ENCODE measurements at regions not wholly inside any gene's neighbourhood (a gene's known extent, or its start where the extent isn't known, plus 50 kb on each side); places are given as distances from the start of the nearest gene placed in this dataset.
"Not testable (repeated sequence)": the region's sequence is repeated elsewhere in the genome, so short reads cannot be mapped to it uniquely, and the experiment has no call there.

DNA sequence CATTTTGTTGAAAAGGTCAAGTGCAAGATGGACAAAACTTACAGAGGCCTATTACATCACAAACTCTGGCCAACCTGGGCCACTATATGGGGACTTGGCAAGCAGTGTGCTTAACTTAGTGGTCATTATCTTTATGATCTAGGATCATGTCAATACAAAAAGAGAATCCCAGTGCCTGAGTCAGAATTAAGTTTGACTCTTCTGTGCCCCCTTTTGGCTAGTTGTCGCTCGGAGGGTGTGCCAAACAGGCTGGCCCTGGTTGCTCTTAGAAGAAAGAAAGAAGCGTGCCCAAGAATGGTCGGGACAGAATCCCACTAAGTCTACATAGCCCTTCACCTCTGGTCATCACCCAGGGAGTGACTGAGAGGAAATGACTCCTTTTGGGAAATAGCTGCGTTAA lies 100.1 kb downstream of the EIF4E start:
- peaks cover 0 to 3% of the 10 kb centered on the region in 2 donors for H3K9me3 Mint-ChIP-seq
- peak in 1 of 2 donors; percentile 22 for DNase-seq (ENCODE audit: low spot score in 2 of 2)
- no peaks in the 10 kb centered on the region for H3K36me3 Mint-ChIP-seq
- peak in 1 of 2 donors; percentile 29 for ATAC-seq
- H3K27ac Mint-ChIP-seq: no peak overlapping the region

DNA sequence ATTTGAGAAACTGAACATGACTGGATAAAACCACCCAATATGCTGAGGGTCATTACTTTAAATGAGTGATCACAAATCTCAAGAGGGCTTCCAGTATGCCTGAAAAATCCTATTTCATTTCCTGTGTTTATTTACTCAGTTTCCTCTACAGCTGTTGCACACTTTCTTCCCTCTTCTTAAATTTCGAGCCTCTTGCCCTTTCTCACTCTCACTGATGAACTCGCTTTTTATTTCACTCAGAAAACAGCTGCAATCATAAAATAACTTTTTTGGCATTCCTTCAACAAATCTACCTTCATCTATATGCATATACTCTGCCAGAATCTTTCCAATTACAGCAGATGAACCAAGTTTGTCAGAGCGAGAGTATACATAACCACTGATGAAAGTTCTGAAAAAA lies 101.3 kb downstream of the EIF4E start:
- H3K27ac Mint-ChIP-seq: no peak overlapping the region
- ATAC-seq: no peak
- H3K9me3 Mint-ChIP-seq: peaks cover 0 to 3% of the 10 kb centered on the region in 2 donors
- H3K36me3 Mint-ChIP-seq: no peaks in the 10 kb centered on the region
- DNase-seq (ENCODE audit: low spot score in 2 of 2): no peak

DNA sequence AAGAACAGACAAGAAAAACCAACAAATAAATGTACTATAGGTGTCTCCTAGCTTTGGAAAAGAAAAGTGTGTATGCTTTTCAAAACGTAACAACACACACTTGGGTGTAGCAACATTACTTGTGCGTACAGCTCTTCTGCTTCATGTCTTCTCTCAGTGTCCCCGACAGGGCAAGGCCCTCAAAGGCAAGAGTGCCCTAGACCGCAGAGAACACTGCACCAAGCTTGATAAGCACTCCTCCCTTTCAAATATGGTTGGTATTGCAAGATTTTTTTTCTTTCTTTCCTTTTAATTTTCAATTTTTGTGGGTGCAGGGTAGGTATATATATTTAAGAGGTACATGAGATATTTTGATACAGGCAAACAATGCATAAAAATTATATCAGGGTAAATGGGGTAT lies 106.8 kb downstream of the EIF4E start:
- DNase-seq (ENCODE audit: low spot score in 2 of 2): no peak
- ATAC-seq: no peak
- Mint-ChIP-seq H3K9me3 (peaks cover 0 to 9% of the 10 kb centered on the region in 2 donors), H3K27ac (no peak overlapping the region), H3K36me3 (peaks cover 0 to 5% of the 10 kb centered on the region in 2 donors)

DNA sequence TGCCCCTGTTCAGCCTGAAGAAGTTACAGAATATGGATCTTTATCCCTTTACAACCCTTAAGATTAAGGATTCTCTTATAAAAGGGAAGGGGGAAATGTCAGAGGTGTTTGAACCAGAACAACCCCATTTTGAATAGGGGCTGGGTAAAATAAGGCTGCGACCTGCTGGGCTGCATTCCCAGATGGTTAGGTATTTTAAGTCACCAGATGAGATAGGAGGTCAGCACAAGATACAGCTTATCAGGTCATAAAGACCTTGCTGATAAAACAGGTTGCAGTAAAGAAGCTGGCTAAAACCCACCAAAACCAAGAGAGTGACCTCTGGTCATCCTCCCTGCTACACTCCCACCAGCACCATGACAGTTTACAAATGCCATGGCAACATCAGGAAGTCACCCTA lies 110.8 kb downstream of the EIF4E start:
- H3K27ac Mint-ChIP-seq; DNase-seq (ENCODE audit: low spot score in 2 of 2); H3K36me3 Mint-ChIP-seq; ATAC-seq: not testable (repeated sequence)
- H3K9me3 Mint-ChIP-seq: peaks cover 0 to 14% of the 10 kb centered on the region in 2 donors

DNA sequence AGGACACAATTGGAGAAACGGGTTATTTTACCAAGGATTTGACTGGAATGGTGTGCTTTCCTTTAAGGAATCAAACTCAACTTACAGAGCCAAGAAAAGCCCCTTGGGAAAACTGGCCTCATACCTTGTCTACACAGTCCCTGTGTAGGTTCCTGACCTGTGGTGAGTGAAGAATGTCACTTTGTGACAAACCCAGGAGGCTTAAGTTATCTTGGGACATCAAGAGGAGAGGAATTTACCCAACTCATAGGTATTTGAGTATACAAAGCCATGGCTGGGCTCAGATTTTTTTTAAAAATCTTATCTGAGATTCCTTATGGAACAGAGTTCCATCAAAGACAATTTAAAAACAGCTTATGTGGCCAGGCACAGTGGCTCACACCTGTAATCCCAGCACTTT lies 112.1 kb downstream of the EIF4E start:
- DNase-seq (ENCODE audit: low spot score in 2 of 2) (no peak), ATAC-seq (no peak)
- no peak overlapping the region for H3K27ac Mint-ChIP-seq
- H3K36me3 Mint-ChIP-seq: peaks cover 0 to 5% of the 10 kb centered on the region in 2 donors
- H3K9me3 Mint-ChIP-seq: peaks cover 0 to 14% of the 10 kb centered on the region in 2 donors

DNA sequence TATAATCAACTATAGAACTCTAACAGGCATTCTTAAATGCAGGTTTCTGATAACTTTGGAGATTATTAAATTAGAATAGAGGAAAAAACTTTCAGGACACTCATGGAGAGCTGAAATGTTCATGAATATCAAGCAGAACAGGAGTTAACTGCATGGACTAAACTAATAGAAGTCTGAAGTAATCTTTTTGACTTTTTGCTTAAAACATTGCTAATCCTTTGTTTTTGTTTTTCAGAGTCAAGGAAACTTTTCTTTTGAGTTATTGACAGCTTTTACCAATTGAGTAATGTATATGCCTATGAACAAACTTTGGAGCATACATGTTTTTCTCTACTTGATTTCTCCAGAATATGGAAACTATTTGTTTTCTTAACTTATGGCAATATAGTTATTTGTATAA lies 112.5 kb downstream of the EIF4E start:
- no peak for DNase-seq (ENCODE audit: low spot score in 2 of 2)
- Mint-ChIP-seq H3K36me3 (peaks cover 0 to 5% of the 10 kb centered on the region in 2 donors), H3K27ac (no peak overlapping the region), H3K9me3 (peaks cover 0 to 14% of the 10 kb centered on the region in 2 donors)
- no peak for ATAC-seq

DNA sequence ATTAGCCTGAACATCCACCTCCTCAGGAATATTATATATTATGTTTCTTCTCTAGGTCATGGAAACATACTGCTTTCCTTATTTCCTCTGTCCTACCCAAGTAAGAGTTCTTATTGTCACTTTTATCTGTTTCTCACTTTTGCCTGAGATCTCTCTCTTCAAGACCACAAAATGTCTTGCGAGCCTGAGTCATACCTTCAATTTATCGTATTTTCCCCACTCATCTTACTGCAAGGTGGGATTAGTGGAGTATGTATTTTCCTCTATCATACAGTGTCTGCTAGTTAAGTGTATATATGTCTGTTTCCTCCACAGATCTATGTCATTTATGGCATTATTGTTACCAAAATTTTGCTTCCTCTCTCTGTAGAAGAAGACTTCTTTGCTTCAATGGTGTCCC lies 124.5 kb downstream of the EIF4E start:
- no peak for DNase-seq (ENCODE audit: low spot score in 2 of 2)
- Mint-ChIP-seq H3K9me3 (peaks cover 0 to 5% of the 10 kb centered on the region in 2 donors), H3K27ac (no peak overlapping the region), H3K36me3 (no peaks in the 10 kb centered on the region)
- no peak for ATAC-seq

DNA sequence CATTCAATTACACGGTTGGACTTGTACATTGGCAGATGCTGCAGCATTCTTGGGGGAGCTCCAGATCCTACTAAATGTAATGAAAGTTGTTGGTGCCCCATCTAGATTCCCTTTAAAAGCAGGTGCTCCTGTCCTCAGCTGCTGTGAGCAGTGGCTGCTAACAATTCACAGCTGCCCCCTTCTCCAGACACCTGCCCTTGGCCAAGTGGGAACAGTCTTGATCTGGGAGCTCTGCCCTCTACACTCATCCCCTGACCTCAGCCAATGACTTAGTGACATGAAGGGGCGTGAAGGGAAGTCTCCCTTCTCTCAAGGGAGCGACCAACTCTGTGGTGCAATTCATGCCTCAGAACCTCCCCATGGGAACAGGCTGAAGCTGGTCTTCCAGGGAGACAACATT lies 125.7 kb downstream of the EIF4E start:
- no peak overlapping the region for H3K27ac Mint-ChIP-seq
- ATAC-seq: no peak
- H3K36me3 Mint-ChIP-seq: no peaks in the 10 kb centered on the region
- H3K9me3 Mint-ChIP-seq: peaks cover 0 to 7% of the 10 kb centered on the region in 2 donors
- DNase-seq (ENCODE audit: low spot score in 2 of 2): no peak

DNA sequence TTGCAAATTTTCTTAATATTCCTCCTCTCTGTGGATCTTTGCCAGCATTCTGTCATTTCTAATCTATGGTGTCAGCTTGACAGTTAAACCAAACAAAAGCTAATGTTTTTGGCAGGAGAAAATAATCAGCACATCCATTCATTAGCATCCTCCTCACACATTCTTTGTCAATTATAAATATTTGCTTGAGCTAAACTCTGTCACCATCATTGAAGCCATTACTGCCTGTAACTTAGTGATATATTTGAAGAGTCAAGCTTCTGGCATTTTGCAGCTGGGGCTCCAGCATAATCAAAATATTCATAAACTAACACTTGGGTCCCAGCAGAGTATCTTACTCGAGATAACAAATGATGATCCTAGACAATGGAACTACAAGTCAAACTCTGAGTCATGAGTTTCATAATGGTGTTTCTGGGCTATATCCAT lies 126.1 kb downstream of the EIF4E start:
- Mint-ChIP-seq H3K27ac (no peak overlapping the region), H3K36me3 (no peaks in the 10 kb centered on the region), H3K9me3 (peaks cover 0 to 7% of the 10 kb centered on the region in 2 donors)
- ATAC-seq: no peak
- no peak for DNase-seq (ENCODE audit: low spot score in 2 of 2)

DNA sequence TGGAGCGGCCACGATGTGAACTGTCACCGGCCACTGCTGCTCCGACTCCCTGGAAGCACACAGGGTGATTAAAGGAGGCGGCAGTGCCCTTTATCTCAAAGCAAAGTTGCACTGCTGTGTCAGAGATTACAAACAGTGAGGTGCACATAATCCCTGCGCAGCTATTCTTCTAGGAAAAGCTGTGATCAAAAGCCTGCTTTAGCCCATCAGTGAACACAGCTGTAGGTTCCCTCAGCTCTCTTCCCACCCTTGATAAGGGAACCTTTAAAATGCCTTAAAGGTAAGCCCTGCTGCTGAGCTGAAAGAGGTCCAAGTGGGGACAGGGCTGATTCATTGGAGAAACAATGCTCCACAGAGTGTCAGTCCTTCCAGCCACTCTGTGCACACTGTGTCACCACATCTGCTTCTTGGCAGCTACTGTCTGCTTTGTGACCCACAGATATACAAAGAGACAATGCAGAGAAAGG lies 127.6 kb downstream of the EIF4E start:
- peaks cover 0 to 7% of the 10 kb centered on the region in 2 donors for H3K9me3 Mint-ChIP-seq
- ATAC-seq (no peak), DNase-seq (ENCODE audit: low spot score in 2 of 2) (no peak)
- no peaks in the 10 kb centered on the region for H3K36me3 Mint-ChIP-seq
- H3K27ac Mint-ChIP-seq: no peak overlapping the region

DNA sequence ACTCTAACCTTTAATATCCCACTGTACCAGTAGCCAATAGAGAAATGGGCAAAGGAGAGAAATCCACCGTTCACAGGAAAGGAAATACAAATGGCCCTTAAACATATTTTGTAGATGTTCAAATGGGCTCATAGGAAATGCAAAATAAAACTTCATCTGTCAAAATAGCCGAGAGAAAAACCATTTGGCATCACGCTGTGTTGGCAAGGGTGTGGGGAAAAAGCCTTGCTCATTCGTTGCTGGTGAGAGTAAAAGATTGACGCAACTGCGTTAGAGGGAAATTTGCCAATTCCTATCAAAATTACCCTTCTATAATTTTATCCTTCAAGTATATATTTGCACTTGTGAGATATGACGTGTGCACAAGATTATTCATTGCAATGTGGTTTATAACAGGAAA lies 131.9 kb downstream of the EIF4E start:
- Mint-ChIP-seq H3K27ac (no peak overlapping the region), H3K36me3 (no peaks in the 10 kb centered on the region), H3K9me3 (peaks cover 0 to 12% of the 10 kb centered on the region in 2 donors)
- ATAC-seq: no peak
- DNase-seq (ENCODE audit: low spot score in 2 of 2): no peak

DNA sequence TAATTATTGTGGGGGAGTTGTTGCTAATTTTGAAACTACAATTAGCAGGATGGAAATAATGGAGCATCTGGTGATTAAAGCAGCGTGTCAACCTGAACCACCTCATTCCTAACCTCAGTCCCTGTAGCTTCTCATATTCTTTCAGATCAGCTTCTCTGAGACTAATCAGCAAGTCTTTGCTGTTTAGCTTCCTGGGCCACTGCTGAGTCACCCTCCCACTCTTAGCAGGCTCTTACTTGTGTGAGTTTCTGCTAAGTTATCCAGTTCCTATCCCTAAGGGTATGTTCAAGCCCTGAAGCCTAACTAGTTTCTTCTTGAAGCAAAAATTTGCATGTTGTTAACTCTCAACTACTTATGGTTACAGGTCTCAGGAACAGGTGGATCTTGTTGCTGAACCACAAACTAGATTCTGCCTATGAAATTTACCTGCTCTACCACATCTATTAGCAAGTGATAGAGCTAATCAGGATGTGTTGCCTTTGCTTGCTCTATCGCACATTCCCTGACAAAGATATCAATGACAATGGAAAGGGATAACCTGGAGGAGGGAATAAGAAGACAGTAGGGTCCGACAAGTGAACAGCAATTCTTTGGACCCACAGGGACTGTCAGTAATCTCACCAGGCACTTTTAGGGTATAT lies 134.2 kb downstream of the EIF4E start:
- H3K9me3 Mint-ChIP-seq: peaks cover 0 to 8% of the 10 kb centered on the region in 2 donors
- H3K27ac Mint-ChIP-seq: no peak overlapping the region
- no peaks in the 10 kb centered on the region for H3K36me3 Mint-ChIP-seq
- DNase-seq (ENCODE audit: low spot score in 2 of 2): peak in 1 of 2 donors; percentile 17
- peak; percentile 82 to 99 for ATAC-seq

DNA sequence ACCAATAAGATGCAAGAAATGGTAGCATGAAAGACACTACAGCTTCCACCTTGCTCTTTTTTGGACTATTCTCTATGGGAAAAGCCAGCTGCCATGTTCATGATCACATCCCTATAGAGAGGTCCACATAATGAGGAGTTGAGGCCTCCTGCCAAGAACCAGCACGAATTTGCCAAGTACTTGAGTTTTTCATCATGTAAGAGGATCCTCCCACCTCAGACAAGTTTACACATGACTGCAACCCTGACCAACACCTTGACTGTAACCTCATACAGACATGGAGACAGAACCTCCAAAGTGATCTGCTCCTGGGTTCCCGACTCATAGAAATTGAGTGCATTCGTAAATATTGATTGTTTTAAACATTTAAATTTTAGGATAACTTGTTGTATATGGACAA lies 135.2 kb upstream of the TSPAN5 start:
- ATAC-seq: no peak
- Mint-ChIP-seq H3K36me3 (no peaks in the 10 kb centered on the region), H3K9me3 (peaks cover 0 to 5% of the 10 kb centered on the region in 2 donors), H3K27ac (no peak overlapping the region)
- no peak for DNase-seq (ENCODE audit: low spot score in 2 of 2)

DNA sequence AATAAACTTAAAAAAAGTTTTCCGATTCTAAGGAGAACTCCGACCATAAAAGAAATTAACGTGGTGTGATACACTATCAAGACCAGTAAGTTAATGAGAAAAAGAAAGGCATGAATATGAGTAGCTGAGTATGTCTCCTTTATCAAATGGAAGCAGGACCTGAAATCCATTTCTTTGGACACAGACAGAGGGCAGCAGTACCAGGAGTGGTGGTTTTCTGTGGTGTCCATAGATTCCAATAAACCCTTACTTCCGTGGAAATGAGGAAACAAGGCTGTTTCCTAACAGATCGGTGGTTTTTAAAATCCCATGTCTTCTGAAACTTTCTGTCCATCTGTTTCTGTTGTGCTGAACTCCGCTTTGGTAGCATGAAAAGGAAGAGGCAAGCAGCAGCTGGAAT lies 128.5 kb upstream of the TSPAN5 start:
- H3K9me3 Mint-ChIP-seq: no peaks in the 10 kb centered on the region
- ATAC-seq (no peak), DNase-seq (ENCODE audit: low spot score in 2 of 2) (no peak)
- H3K27ac Mint-ChIP-seq: no peak overlapping the region
- no peaks in the 10 kb centered on the region for H3K36me3 Mint-ChIP-seq

DNA sequence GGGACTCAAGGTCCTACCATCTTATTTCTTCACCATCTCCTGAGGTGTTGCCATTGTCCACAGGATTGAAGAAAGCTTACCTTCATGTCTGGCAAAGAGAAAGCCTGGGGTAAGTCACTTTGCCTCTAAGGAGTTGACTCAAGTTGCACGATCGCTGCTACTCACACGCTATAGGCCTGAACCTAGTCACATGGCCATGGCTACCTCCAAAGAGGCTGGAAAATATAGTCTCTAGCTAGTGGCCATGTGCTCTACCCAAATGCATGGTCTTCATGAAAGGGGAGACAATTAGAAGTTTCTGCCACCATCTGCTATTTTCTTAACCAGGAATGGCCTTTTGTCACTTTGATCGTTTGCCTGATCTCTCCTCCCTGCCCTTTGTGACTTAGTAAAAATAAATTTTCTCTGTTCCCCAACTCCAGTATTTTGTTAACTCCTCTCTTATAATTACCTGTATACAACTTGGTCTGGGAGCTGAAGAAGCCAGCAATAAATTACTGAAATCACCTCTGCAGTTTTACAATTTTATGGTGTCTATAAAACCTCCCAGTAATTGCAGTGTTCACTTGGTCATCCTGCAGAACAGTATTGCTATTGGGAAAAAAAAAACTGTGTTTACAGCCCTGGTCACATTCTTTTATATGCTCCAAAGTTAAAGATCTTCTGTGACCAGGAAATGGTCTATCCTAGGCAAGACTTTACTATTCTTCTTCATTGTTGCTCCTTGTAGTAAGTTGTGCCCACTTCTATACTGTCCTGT lies 126.7 kb upstream of the TSPAN5 start:
- DNase-seq (ENCODE audit: low spot score in 2 of 2): no peak
- Mint-ChIP-seq H3K36me3 (no peaks in the 10 kb centered on the region), H3K27ac (no peak overlapping the region)

DNA sequence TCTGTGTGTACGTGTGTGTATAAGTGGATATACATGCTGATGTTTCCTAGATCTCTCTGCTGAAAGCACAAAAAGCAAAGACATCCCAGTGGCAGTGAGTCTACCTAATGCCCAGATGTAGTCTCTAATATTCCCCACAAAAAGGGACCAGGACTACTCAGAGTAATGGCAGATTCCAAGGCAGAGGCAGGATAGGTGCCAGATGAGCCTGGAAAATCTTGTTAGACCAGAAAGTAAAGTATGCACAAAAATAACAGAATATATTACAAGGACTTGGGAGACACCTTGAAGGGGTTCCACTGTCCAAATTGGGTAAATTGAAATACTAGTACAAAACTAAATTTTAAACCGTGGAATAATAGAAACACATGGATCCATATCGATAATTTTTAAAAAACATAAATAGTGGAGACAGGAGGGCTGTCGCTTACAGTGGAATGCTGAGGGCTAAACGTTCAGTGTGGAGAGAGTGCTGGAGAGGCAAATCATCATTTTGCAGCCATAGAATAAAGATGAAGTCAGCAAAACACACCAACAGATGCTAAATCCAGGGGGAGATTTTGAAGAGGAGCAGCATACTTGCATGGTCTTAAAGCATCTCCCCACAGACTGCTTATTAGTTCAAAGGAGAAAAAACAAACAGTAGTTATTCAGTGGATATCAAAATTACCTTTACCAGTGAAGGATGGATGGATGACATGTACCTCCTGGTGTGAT lies 123.4 kb upstream of the TSPAN5 start:
- DNase-seq (ENCODE audit: low spot score in 2 of 2): no peak
- ATAC-seq: no peak
- Mint-ChIP-seq H3K9me3 (no peaks in the 10 kb centered on the region), H3K27ac (no peak overlapping the region), H3K36me3 (no peaks in the 10 kb centered on the region)

More for the DNA sequence above, 126.7 kb upstream of the TSPAN5 start:
- no peaks in the 10 kb centered on the region for H3K9me3 Mint-ChIP-seq
- no peak for ATAC-seq

DNA sequence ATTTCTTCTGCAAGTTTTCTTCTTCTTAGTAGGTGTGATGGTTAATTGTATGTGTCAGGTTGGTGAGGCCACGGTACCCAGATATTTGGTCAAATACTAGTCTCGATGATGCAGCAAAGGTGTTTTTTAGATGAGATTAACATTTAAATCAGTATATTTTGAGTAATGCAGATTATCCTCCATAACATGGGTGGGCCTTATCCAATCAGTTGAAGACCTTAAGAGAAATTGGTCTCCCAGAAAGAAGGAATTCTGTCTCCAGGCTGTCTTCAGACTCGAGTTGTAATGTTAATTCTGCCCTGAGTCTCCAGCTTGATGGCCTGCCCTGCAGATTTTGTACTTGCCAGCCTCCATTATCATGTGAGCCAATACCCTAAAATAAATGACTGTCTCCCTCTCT lies 122.5 kb upstream of the TSPAN5 start:
- DNase-seq (ENCODE audit: low spot score in 2 of 2): no peak
- Mint-ChIP-seq H3K9me3 (no peaks in the 10 kb centered on the region), H3K36me3 (no peaks in the 10 kb centered on the region), H3K27ac (no peak overlapping the region)
- ATAC-seq: no peak
